ENCODE measurements at regions not wholly inside any gene's neighbourhood (a gene's known extent, or its start where the extent isn't known, plus 50 kb on each side); places are given as distances from the start of the nearest gene placed in this dataset.

DNA sequence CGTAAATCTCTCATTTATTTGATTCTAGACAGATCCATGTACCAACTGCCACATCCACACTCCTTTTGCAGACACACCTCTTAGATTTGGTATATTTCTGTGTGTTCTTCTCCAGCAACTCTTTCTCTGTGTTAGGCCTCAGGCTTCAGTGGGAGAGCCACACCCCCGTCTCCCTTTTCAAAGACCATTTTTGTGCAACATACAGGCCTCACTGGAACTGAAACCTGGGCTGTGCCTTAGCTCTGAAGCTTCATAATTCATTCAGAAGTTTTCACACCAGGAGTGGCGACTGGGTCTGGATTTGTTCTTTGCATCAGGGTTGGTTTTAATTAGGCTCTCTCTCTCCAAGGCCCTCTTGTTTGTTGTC is 170.2 kb downstream of the THBS2 start:
- POLR2A ChIA-PET, result no interaction called here
- no peak for DNase-seq (ENCODE audit: extremely low spot score)
- TF ChIP-seq, protein P1, sequence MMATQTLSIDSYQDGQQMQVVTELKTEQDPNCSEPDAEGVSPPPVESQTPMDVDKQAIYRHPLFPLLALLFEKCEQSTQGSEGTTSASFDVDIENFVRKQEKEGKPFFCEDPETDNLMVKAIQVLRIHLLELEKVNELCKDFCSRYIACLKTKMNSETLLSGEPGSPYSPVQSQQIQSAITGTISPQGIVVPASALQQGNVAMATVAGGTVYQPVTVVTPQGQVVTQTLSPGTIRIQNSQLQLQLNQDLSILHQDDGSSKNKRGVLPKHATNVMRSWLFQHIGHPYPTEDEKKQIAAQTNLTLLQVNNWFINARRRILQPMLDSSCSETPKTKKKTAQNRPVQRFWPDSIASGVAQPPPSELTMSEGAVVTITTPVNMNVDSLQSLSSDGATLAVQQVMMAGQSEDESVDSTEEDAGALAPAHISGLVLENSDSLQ (IDR thresholded peaks at IDR 0.05), result no peak
- TF ChIP-seq L3MBTL2 (conservative IDR thresholded peaks at IDR 0.05), result no peak
- no peak for TF ChIP-seq ELF4 (IDR thresholded peaks at IDR 0.05)
- no peak for TF ChIP-seq ZNF384 (IDR thresholded peaks at IDR 0.05)
- no peak for TF ChIP-seq FOXM1 (IDR thresholded peaks at IDR 0.05; ENCODE audit: borderline replicate concordance)
- no peak for TF ChIP-seq LEF1 (IDR thresholded peaks at IDR 0.05; ENCODE audit: borderline replicate concordance)
- no peak for TF ChIP-seq BHLHE40 (IDR thresholded peaks at IDR 0.05; ENCODE audit: borderline replicate concordance)
- TF ChIP-seq ARNT (IDR thresholded peaks at IDR 0.05), result no peak
- TF ChIP-seq CTBP1 (IDR thresholded peaks at IDR 0.05; ENCODE audit: borderline replicate concordance), result no peak
- no peak for TF ChIP-seq SUZ12 (IDR thresholded peaks at IDR 0.05)
- no peak for TF ChIP-seq FOXK2 (IDR thresholded peaks at IDR 0.05)
- TF ChIP-seq HDGF (IDR thresholded peaks at IDR 0.05; ENCODE audit: borderline replicate concordance), result no peak
- TF ChIP-seq FOXA1 (IDR thresholded peaks at IDR 0.05), result no peak
- no peak for TF ChIP-seq NFRKB (IDR thresholded peaks at IDR 0.05)
- no peak for TF ChIP-seq SP1 (IDR thresholded peaks at IDR 0.05)
- no peak for TF ChIP-seq TARDBP (IDR thresholded peaks at IDR 0.05)
- CTCF ChIA-PET, result no interaction called here

DNA sequence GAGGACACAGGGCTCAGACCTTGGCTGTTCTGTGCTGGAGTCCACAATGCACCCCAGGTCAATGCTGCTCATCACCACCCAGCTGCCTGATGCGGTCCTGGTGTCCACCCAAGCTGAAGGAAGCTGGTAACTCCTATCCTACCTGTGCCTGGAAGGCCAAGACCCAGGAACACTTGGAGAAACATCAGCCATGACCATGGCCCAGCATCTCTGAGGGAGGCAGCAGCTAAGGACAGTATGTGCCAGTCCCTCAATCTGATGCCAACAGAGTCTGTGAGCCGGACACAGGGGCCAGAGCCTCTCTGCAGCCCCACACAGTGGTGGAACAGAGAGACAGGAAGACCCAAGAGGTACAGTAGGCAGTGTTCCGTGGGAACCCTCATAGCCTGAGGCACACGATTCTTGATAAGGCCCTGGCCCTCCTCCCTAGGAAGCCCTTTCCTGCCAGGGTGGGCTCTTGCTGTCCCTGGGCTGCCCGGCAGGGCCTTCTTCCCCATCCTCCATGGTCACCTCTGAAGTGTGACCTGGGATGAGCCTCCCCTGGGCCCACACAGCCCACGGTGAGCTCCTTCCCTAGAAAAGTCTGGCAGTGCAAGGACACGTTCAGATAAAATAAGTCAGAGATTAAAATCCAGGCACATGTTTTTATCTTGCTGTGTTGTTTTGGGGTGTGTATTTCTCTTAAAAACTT is 170.7 kb downstream of the THBS2 start:
- CTCF ChIA-PET, result no interaction called here
- no peak for DNase-seq (ENCODE audit: extremely low spot score)
- TF ChIP-seq ZNF384 (IDR thresholded peaks at IDR 0.05) (no peak), FOXM1 (IDR thresholded peaks at IDR 0.05; ENCODE audit: borderline replicate concordance) (no peak), ELF4 (IDR thresholded peaks at IDR 0.05) (no peak), BHLHE40 (IDR thresholded peaks at IDR 0.05; ENCODE audit: borderline replicate concordance) (no peak), HDGF (IDR thresholded peaks at IDR 0.05; ENCODE audit: borderline replicate concordance) (no peak), TARDBP (IDR thresholded peaks at IDR 0.05) (no peak)
- POLR2A ChIA-PET, result no interaction called here

DNA sequence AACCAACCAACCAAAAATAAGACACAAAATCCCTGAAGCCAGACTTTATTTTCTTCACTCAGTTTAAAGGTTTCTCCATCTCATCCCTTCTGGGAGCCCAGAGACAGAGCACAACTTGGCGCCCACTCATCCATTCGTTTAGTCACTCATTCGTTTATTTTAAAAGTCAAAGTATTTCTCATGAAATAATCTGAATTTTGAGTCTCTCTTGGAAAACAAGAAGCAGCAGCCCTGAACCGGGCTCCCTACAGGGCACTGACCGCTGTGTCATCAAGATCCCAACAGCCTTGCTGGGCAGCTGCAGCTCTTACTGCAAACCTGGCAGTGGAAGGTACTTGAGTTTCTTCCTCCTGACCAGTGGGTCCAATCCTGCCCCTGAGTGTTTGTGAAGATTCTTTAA is 171.6 kb downstream of the THBS2 start:
- TF ChIP-seq CTBP1 (IDR thresholded peaks at IDR 0.05; ENCODE audit: borderline replicate concordance) (no peak), NFRKB (IDR thresholded peaks at IDR 0.05) (no peak), ARNT (IDR thresholded peaks at IDR 0.05) (no peak), HDGF (IDR thresholded peaks at IDR 0.05; ENCODE audit: borderline replicate concordance) (no peak), ELF4 (IDR thresholded peaks at IDR 0.05) (no peak), SP1 (IDR thresholded peaks at IDR 0.05) (no peak), FOXM1 (IDR thresholded peaks at IDR 0.05; ENCODE audit: borderline replicate concordance) (no peak), LEF1 (IDR thresholded peaks at IDR 0.05; ENCODE audit: borderline replicate concordance) (no peak), L3MBTL2 (conservative IDR thresholded peaks at IDR 0.05) (no peak), FOXK2 (IDR thresholded peaks at IDR 0.05) (no peak), BHLHE40 (IDR thresholded peaks at IDR 0.05; ENCODE audit: borderline replicate concordance) (no peak), ZNF384 (IDR thresholded peaks at IDR 0.05) (no peak), FOXA1 (IDR thresholded peaks at IDR 0.05) (no peak)
- TF ChIP-seq, protein P1 (IDR thresholded peaks at IDR 0.05), result no peak
- DNase-seq (ENCODE audit: extremely low spot score), result no peak
- CTCF ChIA-PET, result no interaction called here
- POLR2A ChIA-PET, result no interaction called here

DNA sequence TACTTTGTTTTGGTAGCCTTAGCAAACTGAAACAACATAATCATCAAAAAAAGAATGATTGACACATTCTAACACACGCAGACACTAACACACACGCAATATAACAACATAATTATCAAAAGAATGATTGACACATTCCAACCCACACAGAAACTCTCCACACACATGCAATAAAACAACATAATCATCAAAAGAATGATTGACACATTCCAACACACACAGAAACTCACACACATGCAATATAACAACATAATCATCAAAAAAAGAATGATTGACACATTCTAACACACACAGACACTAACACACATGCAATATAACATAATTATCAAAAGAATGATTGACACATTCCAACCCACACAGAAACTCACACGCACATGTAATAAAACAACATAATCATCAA is 172.4 kb downstream of the THBS2 start:
- ChIA-PET POLR2A (no interaction called here), CTCF (no interaction called here)
- DNase-seq (ENCODE audit: extremely low spot score), result no peak
- TF ChIP-seq, protein P1 (IDR thresholded peaks at IDR 0.05), result peak; percentile 95
- no peak for TF ChIP-seq SUZ12 (IDR thresholded peaks at IDR 0.05)

DNA sequence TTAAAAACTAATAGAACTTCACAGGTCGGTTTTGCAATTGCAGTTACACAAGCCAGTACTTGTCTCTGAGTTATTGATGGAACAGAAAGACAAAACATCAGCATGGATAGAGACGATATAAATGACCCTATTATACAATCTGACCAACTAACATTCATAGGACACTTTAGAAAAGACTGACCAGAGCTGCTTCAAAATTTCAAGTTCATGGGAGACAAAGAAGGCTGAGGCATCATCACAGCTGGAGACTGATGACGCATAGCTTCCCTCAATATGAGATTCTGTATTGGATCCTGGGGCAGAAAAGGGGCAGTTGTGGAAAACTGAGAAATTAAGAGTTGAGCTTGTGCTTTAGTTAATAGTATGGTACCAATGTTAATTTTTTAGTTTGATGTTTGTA is 174.0 kb downstream of the THBS2 start:
- ChIA-PET CTCF (no interaction called here), POLR2A (no interaction called here)
- TF ChIP-seq ZNF384 (IDR thresholded peaks at IDR 0.05) (no peak), FOXK2 (IDR thresholded peaks at IDR 0.05) (no peak), LEF1 (IDR thresholded peaks at IDR 0.05; ENCODE audit: borderline replicate concordance) (no peak), L3MBTL2 (conservative IDR thresholded peaks at IDR 0.05) (no peak), CTBP1 (IDR thresholded peaks at IDR 0.05; ENCODE audit: borderline replicate concordance) (no peak), SP1 (IDR thresholded peaks at IDR 0.05) (no peak), NFRKB (IDR thresholded peaks at IDR 0.05) (no peak), SUZ12 (IDR thresholded peaks at IDR 0.05) (no peak), TARDBP (IDR thresholded peaks at IDR 0.05) (no peak), HDGF (IDR thresholded peaks at IDR 0.05; ENCODE audit: borderline replicate concordance) (no peak), FOXM1 (IDR thresholded peaks at IDR 0.05; ENCODE audit: borderline replicate concordance) (no peak), FOXA1 (IDR thresholded peaks at IDR 0.05) (no peak), ARNT (IDR thresholded peaks at IDR 0.05) (no peak), ELF4 (IDR thresholded peaks at IDR 0.05) (no peak), BHLHE40 (IDR thresholded peaks at IDR 0.05; ENCODE audit: borderline replicate concordance) (no peak)
- TF ChIP-seq, protein P1 (IDR thresholded peaks at IDR 0.05), result no peak
- DNase-seq (ENCODE audit: extremely low spot score), result no peak
